Fibroblast of lung (primary cell): ENCODE measurements at regions not wholly inside any gene's neighbourhood (a gene's known extent, or its start where the extent isn't known, plus 50 kb on each side); places are given as distances from the start of the nearest gene placed in this dataset.

Source experiments
- DNase-seq, 2 donors: peaks; one replicate each; pipeline versions ENCODE4 v3.0.0 to v3.0.0-alpha.2; 2010; ENCODE audit warnings: low read depth in 2 of 2
- H2AFZ ChIP-seq: 2 replicates; pipeline ENCODE4 v1.5.1; 2012; ENCODE audit warnings: low read length, control low read depth, inconsistent platforms
- H3K27ac ChIP-seq: 2 replicates; pipeline ENCODE4 v1.5.1; 2011; ENCODE audit warnings: low read length, control low read depth; ENCODE audit not compliant: insufficient read depth
- H3K27me3 ChIP-seq: 2 replicates; pipeline ENCODE4 v1.5.1; 2011; ENCODE audit warnings: mild to moderate bottlenecking, low read length; ENCODE audit not compliant: control insufficient read depth, insufficient read depth
- H3K36me3 ChIP-seq: 2 replicates; pipeline ENCODE4 v1.5.1; 2011; ENCODE audit warnings: low read length; ENCODE audit not compliant: control insufficient read depth, insufficient read depth
- H3K4me1 ChIP-seq: 2 replicates; pipeline ENCODE4 v1.5.1; 2011; ENCODE audit warnings: low read length; ENCODE audit not compliant: control insufficient read depth, insufficient read depth; ENCODE audit errors: extremely low read depth
- H3K4me2 ChIP-seq: 2 replicates; pipeline ENCODE4 v1.5.1; 2011; ENCODE audit warnings: low read length, control low read depth; ENCODE audit not compliant: insufficient read depth; ENCODE audit errors: extremely low read depth
- H3K4me3 ChIP-seq, 4 experiments: fragments of 200-600 bp in 1 of 4; sonication (generic) in 1 of 4; replicated peaks in 1 of 4; 2 replicates each; pipeline ENCODE4 v1.5.1; 2011 to 2016; ENCODE audit warnings: low read length in 4 of 4, low read depth in 3 of 4, mild to moderate bottlenecking in 3 of 4, control low read depth in 2 of 4, inconsistent platforms in 1 of 4, mixed read lengths in 1 of 4; ENCODE audit not compliant: insufficient read depth in 1 of 4; ENCODE audit errors: control extremely low read depth in 1 of 4
- H3K79me2 ChIP-seq: 2 replicates; pipeline ENCODE4 v1.5.1; 2012; ENCODE audit warnings: mild to moderate bottlenecking, low read length, inconsistent platforms; ENCODE audit not compliant: control insufficient read depth, insufficient read depth
- H3K9ac ChIP-seq: 2 replicates; pipeline ENCODE4 v1.5.1; 2011; ENCODE audit warnings: mild to moderate bottlenecking, low read length, control low read depth; ENCODE audit not compliant: insufficient read depth
- H3K9me3 ChIP-seq: 2 replicates; pipeline ENCODE4 v1.5.1; 2012; ENCODE audit warnings: low read depth, low read length; ENCODE audit not compliant: control insufficient read depth, insufficient read depth
- H4K20me1 ChIP-seq: 2 replicates; pipeline ENCODE4 v1.5.1; 2011; ENCODE audit warnings: low read length; ENCODE audit not compliant: control insufficient read depth, insufficient read depth; ENCODE audit errors: extremely low read depth
- CTCF ChIP-seq, 2 donors: IDR thresholded peaks in 1 of 2; conservative IDR thresholded peaks in 1 of 2; 1 replicate in 1 of 2; 2 replicates in 1 of 2; pipeline ENCODE4 v1.5.1; 2011 to 2012; ENCODE audit warnings: low read length in 2 of 2, control low read depth in 1 of 2, inconsistent platforms in 1 of 2, low read depth in 1 of 2, mild to moderate bottlenecking in 1 of 2
- EZH2 ChIP-seq: IDR thresholded peaks from 2 replicates; pipeline ENCODE4 v1.5.1; 2012; ENCODE audit warnings: low read length, control low read depth, mild to moderate bottlenecking; ENCODE audit errors: missing control alignments

GRCh38 chr1:83543222-83543973 lies 455.5 kb downstream of the TTLL7 start:
- no peak for DNase-seq
- TF ChIP-seq EZH2 (no peak), CTCF (conservative IDR thresholded peaks at IDR 0.05 in 1 of 2, IDR thresholded peaks at IDR 0.05 in 1 of 2; ENCODE audit: low read depth in 1 of 2, low read length in 2 of 2) (no peak)
- no peak overlapping the region for H2AFZ ChIP-seq

GRCh38 chr1:83531521-83532309 lies 467.2 kb downstream of the TTLL7 start:
- Histone ChIP-seq H3K27me3 (no peaks in the 10 kb centered on the region), H4K20me1 (no peaks in the 10 kb centered on the region), H3K79me2 (no peaks in the 10 kb centered on the region), H3K9me3 (no peaks in the 10 kb centered on the region), H3K4me1 (no peaks in the 10 kb centered on the region), H3K4me3 (no peak overlapping the region), H3K36me3 (no peaks in the 10 kb centered on the region), H3K4me2 (no peak overlapping the region), H3K27ac (no peak overlapping the region), H2AFZ (no peak overlapping the region), H3K9ac (no peak overlapping the region)
- DNase-seq: no peak
- TF ChIP-seq CTCF (conservative IDR thresholded peaks at IDR 0.05 in 1 of 2, IDR thresholded peaks at IDR 0.05 in 1 of 2; ENCODE audit: low read depth in 1 of 2, low read length in 2 of 2) (no peak), EZH2 (no peak)

More at GRCh38 chr1:83543222-83543973, 455.5 kb downstream of the TTLL7 start:
- Histone ChIP-seq H3K9ac (no peak overlapping the region), H3K4me2 (no peak overlapping the region), H3K36me3 (no peaks in the 10 kb centered on the region), H3K4me1 (no peaks in the 10 kb centered on the region), H3K79me2 (no peaks in the 10 kb centered on the region), H3K27ac (no peak overlapping the region), H3K4me3 (no peak overlapping the region), H4K20me1 (no peaks in the 10 kb centered on the region), H3K27me3 (no peaks in the 10 kb centered on the region), H3K9me3 (no peaks in the 10 kb centered on the region)

- Histone ChIP-seq H3K79me2 (no peaks in the 10 kb centered on the region), H3K36me3 (no peaks in the 10 kb centered on the region), H3K4me1 (no peaks in the 10 kb centered on the region), H3K9me3 (no peaks in the 10 kb centered on the region), H3K4me3 (no peak overlapping the region), H4K20me1 (no peaks in the 10 kb centered on the region), H3K27ac (no peak overlapping the region), H3K4me2 (no peak overlapping the region), H3K27me3 (no peaks in the 10 kb centered on the region), H2AFZ (no peak overlapping the region), H3K9ac (no peak overlapping the region)
- DNase-seq: no peak
- TF ChIP-seq EZH2 (no peak), CTCF (conservative IDR thresholded peaks at IDR 0.05 in 1 of 2, IDR thresholded peaks at IDR 0.05 in 1 of 2; ENCODE audit: low read depth in 1 of 2, low read length in 2 of 2) (no peak)
Observed at GRCh38 chr1:83530506-83530905, 468.4 kb downstream of the TTLL7 start.
